SK-N-SH (cell line): ENCODE measurements at regions not wholly inside any gene's neighbourhood (a gene's known extent, or its start where the extent isn't known, plus 50 kb on each side); places are given as distances from the start of the nearest gene placed in this dataset.

Experiments
- CTCF ChIP-seq: fragments of 200-600 bp; sonication (generic); IDR thresholded peaks from 2 replicates; pipeline ENCODE4 v1.6.1; 2017; ENCODE audit warnings: antibody characterized with exemption, mild to moderate bottlenecking, moderate library complexity
- EZH2phosphoT487 ChIP-seq: fragments of 200-600 bp; sonication (generic); IDR thresholded peaks from 2 replicates; pipeline ENCODE4 v1.6.1; 2017; ENCODE audit warnings: low read depth, mixed run types, mild to moderate bottlenecking, antibody characterized with exemption, moderate library complexity, borderline replicate concordance
- JUND ChIP-seq: IDR thresholded peaks from 2 replicates; pipeline ENCODE4 v1.4.0; 2012
- MAX ChIP-seq: IDR thresholded peaks from 2 replicates; pipeline ENCODE4 v1.4.0; 2012; ENCODE audit warnings: low read depth
- NFIC ChIP-seq: IDR thresholded peaks from 2 replicates; pipeline ENCODE4 v1.4.0; 2012; ENCODE audit warnings: borderline replicate concordance
- POLR2AphosphoS5 ChIP-seq: IDR thresholded peaks from 2 replicates; pipeline ENCODE4 v1.6.1; 2012; ENCODE audit warnings: low read depth, low read length
- SMC3 ChIP-seq: IDR thresholded peaks from 2 replicates; pipeline ENCODE4 v1.6.1; 2012; ENCODE audit warnings: low read depth, low read length, improper control_type of control experiment
- USF2 ChIP-seq: fragments of 150-350 bp; IDR thresholded peaks from 2 replicates; pipeline ENCODE4 v1.6.1; 2017; ENCODE audit warnings: antibody characterized with exemption, low read length, low read depth, borderline replicate concordance
- YY1 ChIP-seq: IDR thresholded peaks from 2 replicates; pipeline ENCODE4 v1.4.0; 2012; ENCODE audit warnings: low read depth, mild to moderate bottlenecking
- ZBTB33 ChIP-seq: IDR thresholded peaks from 2 replicates; pipeline ENCODE4 v1.4.0; 2012; ENCODE audit warnings: low read depth, borderline replicate concordance

- TF ChIP-seq SMC3 (no peak), YY1 (no peak), CTCF (no peak), NFIC (no peak), JUND (no peak), EZH2phosphoT487 (no peak), ZBTB33 (no peak), POLR2AphosphoS5 (no peak), USF2 (no peak), MAX (no peak)
These were observed 1138.1 kb downstream of the REEP3 start for GRCh38 chr10:64659311-64659710.
